H9 (cell line): ENCODE measurements at regions not wholly inside any gene's neighbourhood (a gene's known extent, or its start where the extent isn't known, plus 50 kb on each side); places are given as distances from the start of the nearest gene placed in this dataset.

ENCODE experiments used
- DNase-seq: peaks from one replicate; pipeline ENCODE4 v3.0.0-alpha.2; 2017
- H2AFZ ChIP-seq: one replicate; pipeline ENCODE4 v1.6.1; 2013; ENCODE audit warnings: mild to moderate bottlenecking, low read length, control low read depth, moderate library complexity
- H2AK5ac ChIP-seq: 2 replicates; pipeline ENCODE4 v1.6.1; 2013; ENCODE audit warnings: low read length, control low read depth, mixed read lengths; ENCODE audit not compliant: insufficient read length
- H2BK120ac ChIP-seq: one replicate; pipeline ENCODE4 v1.6.1; 2013; ENCODE audit warnings: low read depth, mild to moderate bottlenecking, low read length, control low read depth, inconsistent platforms; ENCODE audit not compliant: poor library complexity, severe bottlenecking
- H2BK12ac ChIP-seq: 2 replicates; pipeline ENCODE4 v1.6.1; 2013; ENCODE audit warnings: low read length, control low read depth, mixed read lengths, low read depth; ENCODE audit not compliant: insufficient read length
- H2BK15ac ChIP-seq: 2 replicates; pipeline ENCODE4 v1.6.1; 2013; ENCODE audit warnings: low read depth, low read length, control low read depth
- H2BK20ac ChIP-seq: one replicate; pipeline ENCODE4 v1.6.1; 2013; ENCODE audit warnings: low read depth, mild to moderate bottlenecking, low read length, control low read depth, inconsistent platforms; ENCODE audit not compliant: poor library complexity, severe bottlenecking
- H2BK5ac ChIP-seq: 2 replicates; pipeline ENCODE4 v1.6.1; 2013; ENCODE audit warnings: low read length, control low read depth, mixed read lengths; ENCODE audit not compliant: insufficient read length
- H3K14ac ChIP-seq: 2 replicates; pipeline ENCODE4 v1.6.1; 2013; ENCODE audit warnings: low read length, control low read depth; ENCODE audit not compliant: insufficient read depth
- H3K18ac ChIP-seq: 2 replicates; pipeline ENCODE4 v1.6.1; 2013; ENCODE audit warnings: low read depth, mild to moderate bottlenecking, mixed read lengths, low read length, control low read depth; ENCODE audit not compliant: insufficient read length
- H3K23ac ChIP-seq: 2 replicates; pipeline ENCODE4 v1.6.1; 2013; ENCODE audit warnings: low read length, control low read depth, mixed read lengths, low read depth; ENCODE audit not compliant: insufficient read length
- H3K23me2 ChIP-seq: 2 replicates; pipeline ENCODE4 v1.6.1; 2013; ENCODE audit warnings: low read depth, mild to moderate bottlenecking, mixed read lengths, low read length, control low read depth; ENCODE audit not compliant: insufficient read length, poor library complexity, severe bottlenecking
- H3K27ac ChIP-seq: 2 replicates; pipeline ENCODE4 v1.5.1; 2013; ENCODE audit warnings: low read length, control low read depth, mixed read lengths, low read depth; ENCODE audit not compliant: insufficient read length
- H3K27me3 ChIP-seq: 2 replicates; pipeline ENCODE4 v1.6.1; 2013; ENCODE audit warnings: low read length, control low read depth, inconsistent platforms; ENCODE audit not compliant: insufficient read depth
- H3K4ac ChIP-seq: 2 replicates; pipeline ENCODE4 v1.6.1; 2013; ENCODE audit warnings: low read depth, mild to moderate bottlenecking, control low read depth, inconsistent platforms, low read length, moderate library complexity
- H3K4me1 ChIP-seq: 2 replicates; pipeline ENCODE4 v1.6.1; 2013; ENCODE audit warnings: low read length, control low read depth, inconsistent platforms; ENCODE audit not compliant: insufficient read depth
- H3K4me2 ChIP-seq: 2 replicates; pipeline ENCODE4 v1.6.1; 2013; ENCODE audit warnings: low read length, control low read depth, mixed read lengths; ENCODE audit not compliant: insufficient read length, insufficient read depth
- H3K56ac ChIP-seq: 2 replicates; pipeline ENCODE4 v1.6.1; 2013; ENCODE audit warnings: low read depth, mild to moderate bottlenecking, mixed read lengths, low read length, control low read depth; ENCODE audit not compliant: insufficient read length
- H3K79me1 ChIP-seq: 2 replicates; pipeline ENCODE4 v1.6.1; 2013; ENCODE audit warnings: low read depth, mild to moderate bottlenecking, moderate library complexity, low read length, control low read depth, inconsistent platforms; ENCODE audit not compliant: insufficient read depth, poor library complexity, severe bottlenecking
- H3K79me2 ChIP-seq: 2 replicates; pipeline ENCODE4 v1.6.1; 2013; ENCODE audit warnings: low read length, control low read depth, inconsistent platforms; ENCODE audit not compliant: insufficient read depth
- H3K9ac ChIP-seq: 2 replicates; pipeline ENCODE4 v1.6.1; 2013; ENCODE audit warnings: low read length, control low read depth, mixed read lengths; ENCODE audit not compliant: insufficient read length; ENCODE audit errors: extremely low read depth
- H3K9me3 ChIP-seq: one replicate; pipeline ENCODE4 v1.6.1; 2013; ENCODE audit warnings: low read depth, low read length, inconsistent platforms; ENCODE audit not compliant: control insufficient read depth
- H3T11ph ChIP-seq: one replicate; pipeline ENCODE4 v1.6.1; 2013; ENCODE audit warnings: mild to moderate bottlenecking, low read length, control low read depth, inconsistent platforms
- H4K20me1 ChIP-seq: one replicate; pipeline ENCODE4 v1.6.1; 2013; ENCODE audit not compliant: control insufficient read depth, insufficient read length, insufficient read depth
- H4K5ac ChIP-seq: 2 replicates; pipeline ENCODE4 v1.6.1; 2013; ENCODE audit warnings: low read depth, mild to moderate bottlenecking, mixed read lengths, low read length, control low read depth; ENCODE audit not compliant: insufficient read length
- H4K8ac ChIP-seq: replicated peaks from 2 replicates; pipeline ENCODE4 v1.6.1; 2013; ENCODE audit warnings: low read length, control low read depth, mixed read lengths, low read depth; ENCODE audit not compliant: insufficient read length
- H4K91ac ChIP-seq: 2 replicates; pipeline ENCODE4 v1.6.1; 2013; ENCODE audit warnings: low read depth, mild to moderate bottlenecking, moderate library complexity, mixed read lengths, low read length, control low read depth; ENCODE audit not compliant: insufficient read length
- H3K27ac Mint-ChIP-seq, 3 experiments: 2 replicates in 2 of 3; 3 replicates in 1 of 3; pipeline ENCODE4 v1.8.0; 2020 to 2021; ENCODE audit warnings: mixed read lengths in 3 of 3, mild to moderate bottlenecking in 1 of 3, moderate library complexity in 1 of 3
- H3K27me3 Mint-ChIP-seq: 2 replicates; pipeline ENCODE4 v1.8.0; 2021; ENCODE audit warnings: low read depth, mild to moderate bottlenecking, moderate library complexity, mixed read lengths
- H3K36me3 Mint-ChIP-seq, 3 experiments: 2 replicates in 2 of 3; 3 replicates in 1 of 3; pipeline ENCODE4 v1.8.0; 2020 to 2021; ENCODE audit warnings: low read depth in 3 of 3, mixed read lengths in 3 of 3; ENCODE audit not compliant: insufficient read depth in 1 of 3
- H3K4me1 Mint-ChIP-seq, 2 experiments: 2 replicates each; pipeline ENCODE4 v1.8.0; 2020; ENCODE audit warnings: mixed read lengths in 2 of 2
- H3K4me3 Mint-ChIP-seq, 2 experiments: 2 replicates in 1 of 2; 3 replicates in 1 of 2; pipeline ENCODE4 v1.8.0; 2020 to 2021; ENCODE audit warnings: mild to moderate bottlenecking in 2 of 2, mixed read lengths in 2 of 2, moderate library complexity in 1 of 2
- H3K9me3 Mint-ChIP-seq, 2 experiments: 2 replicates in 1 of 2; 3 replicates in 1 of 2; pipeline ENCODE4 v1.8.0; 2020; ENCODE audit warnings: mild to moderate bottlenecking in 2 of 2, mixed read lengths in 2 of 2, moderate library complexity in 1 of 2
- WGBS: extraction: QIAGEN DNeasy Blood & Tissue Kit; methylation state at CpG from one replicate; pipeline ENCODE4 v1.1.7; 2013; ENCODE audit warnings: missing lambda C conversion rate, low lambda C conversion rate, mixed read lengths; ENCODE audit not compliant: insufficient read length; ENCODE audit errors: extremely low coverage; 5-methylcytosine and 5-hydroxymethylcytosine counted together
- TF ChIP-seq, protein P1 (sequence below): fragments of 200-600 bp; sonication (generic); conservative IDR thresholded peaks from 3 replicates; pipeline ENCODE4 v1.8.0; 2021; ENCODE audit warnings: antibody characterized with exemption, mild to moderate bottlenecking

DNA sequence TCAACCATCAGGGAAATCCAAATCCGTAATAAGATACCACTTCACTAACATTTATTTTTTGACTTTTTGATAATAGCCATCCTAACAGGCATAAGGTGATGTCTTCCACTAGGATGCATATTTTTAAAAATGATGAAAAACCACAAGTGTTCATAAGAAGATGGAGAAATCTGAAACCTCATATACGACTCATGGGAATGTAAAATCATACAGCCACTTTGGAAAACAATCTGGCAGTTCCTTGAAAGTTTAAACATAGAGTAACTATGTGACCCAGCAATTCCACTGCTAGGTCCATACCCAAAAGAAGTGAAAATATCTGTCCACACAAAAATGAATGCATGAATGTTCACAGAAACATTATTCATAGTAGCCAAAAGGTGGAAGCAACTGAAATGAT, 431.0 kb downstream of the ENC1 start:
- H3K4me1 Mint-ChIP-seq: peaks cover 16 to 19% of the 10 kb centered on the region in 2 experiments

More for the DNA sequence above, 431.0 kb downstream of the ENC1 start:
- Histone ChIP-seq H2BK15ac (no peak overlapping the region), H2BK120ac (no peak overlapping the region), H2BK20ac (no peak overlapping the region), H2AK5ac (no peak overlapping the region), H3K79me1 (no peaks in the 10 kb centered on the region), H4K91ac (no peak overlapping the region), H4K20me1 (no peaks in the 10 kb centered on the region), H4K5ac (no peak overlapping the region), H3K4me1 (peaks cover 5% of the 10 kb centered on the region; the same call in 1 of the 2 replicates), H3K9ac (no peak overlapping the region), H2BK12ac (no peak overlapping the region), H3K56ac (no peak overlapping the region), H3K4me2 (no peak overlapping the region), H4K8ac (no peak overlapping the region), H3K27me3 (no peaks in the 10 kb centered on the region), H3K23me2 (no peaks in the 10 kb centered on the region), H3K4ac (no peak overlapping the region), H3K79me2 (no peaks in the 10 kb centered on the region), H2AFZ (no peak overlapping the region), H3K23ac (no peak overlapping the region), H3K14ac (no peak overlapping the region), H3K18ac (no peak overlapping the region), H3K27ac (no peak overlapping the region), H3K9me3 (no peaks in the 10 kb centered on the region), H3T11ph (no peak overlapping the region), H2BK5ac (no peak overlapping the region)
- Mint-ChIP-seq H3K9me3 (no peaks in the 10 kb centered on the region), H3K27me3 (peaks cover 6% of the 10 kb centered on the region), H3K36me3 (no peaks in the 10 kb centered on the region), H3K27ac (no peak overlapping the region), H3K4me3 (no peak overlapping the region)
- no peak for DNase-seq
- no CpG with 5 or more reads among the region's 2 CpGs for WGBS
- TF ChIP-seq, protein P1, sequence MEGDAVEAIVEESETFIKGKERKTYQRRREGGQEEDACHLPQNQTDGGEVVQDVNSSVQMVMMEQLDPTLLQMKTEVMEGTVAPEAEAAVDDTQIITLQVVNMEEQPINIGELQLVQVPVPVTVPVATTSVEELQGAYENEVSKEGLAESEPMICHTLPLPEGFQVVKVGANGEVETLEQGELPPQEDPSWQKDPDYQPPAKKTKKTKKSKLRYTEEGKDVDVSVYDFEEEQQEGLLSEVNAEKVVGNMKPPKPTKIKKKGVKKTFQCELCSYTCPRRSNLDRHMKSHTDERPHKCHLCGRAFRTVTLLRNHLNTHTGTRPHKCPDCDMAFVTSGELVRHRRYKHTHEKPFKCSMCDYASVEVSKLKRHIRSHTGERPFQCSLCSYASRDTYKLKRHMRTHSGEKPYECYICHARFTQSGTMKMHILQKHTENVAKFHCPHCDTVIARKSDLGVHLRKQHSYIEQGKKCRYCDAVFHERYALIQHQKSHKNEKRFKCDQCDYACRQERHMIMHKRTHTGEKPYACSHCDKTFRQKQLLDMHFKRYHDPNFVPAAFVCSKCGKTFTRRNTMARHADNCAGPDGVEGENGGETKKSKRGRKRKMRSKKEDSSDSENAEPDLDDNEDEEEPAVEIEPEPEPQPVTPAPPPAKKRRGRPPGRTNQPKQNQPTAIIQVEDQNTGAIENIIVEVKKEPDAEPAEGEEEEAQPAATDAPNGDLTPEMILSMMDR: no peak
